ENCODE measurements at regions not wholly inside any gene's neighbourhood (a gene's known extent, or its start where the extent isn't known, plus 50 kb on each side); places are given as distances from the start of the nearest gene placed in this dataset.

- no peak for DNase-seq (ENCODE audit: low read depth)
Measured at GRCh38 chr10:8430321-8430720, 375.8 kb downstream of the GATA3 start.

GRCh38 chr10:8431511-8431910, 377.0 kb downstream of the GATA3 start:
- DNase-seq (ENCODE audit: low read depth) = no peak

GRCh38 chr10:8435186-8436055, 380.9 kb downstream of the GATA3 start:
- no peak for DNase-seq (ENCODE audit: low read depth)

GRCh38 chr10:8437896-8438295, 383.4 kb downstream of the GATA3 start:
- no peak for DNase-seq (ENCODE audit: low read depth)

- no peak for DNase-seq (ENCODE audit: low read depth)
Measured at GRCh38 chr10:8438603-8439002, 384.1 kb downstream of the GATA3 start.

GRCh38 chr10:8439040-8439439, 384.6 kb downstream of the GATA3 start:
- DNase-seq (ENCODE audit: low read depth) = no peak

- DNase-seq (ENCODE audit: low read depth) = no peak
Measured at GRCh38 chr10:8444630-8445029, 390.1 kb downstream of the GATA3 start.

GRCh38 chr10:8445353-8445752, 390.9 kb downstream of the GATA3 start:
- no peak for DNase-seq (ENCODE audit: low read depth)

- no peak for DNase-seq (ENCODE audit: low read depth)
Measured at GRCh38 chr10:8449909-8450308, 395.4 kb downstream of the GATA3 start.

- no peak for DNase-seq (ENCODE audit: low read depth)
Measured at GRCh38 chr10:8453587-8453986, 399.1 kb downstream of the GATA3 start.

GRCh38 chr10:8454357-8454756, 399.9 kb downstream of the GATA3 start:
- no peak for DNase-seq (ENCODE audit: low read depth)

- DNase-seq (ENCODE audit: low read depth) = no peak
Measured at GRCh38 chr10:8455181-8455580, 400.7 kb downstream of the GATA3 start.

- DNase-seq (ENCODE audit: low read depth) = no peak
Measured at GRCh38 chr10:8456386-8456785, 401.9 kb downstream of the GATA3 start.

- DNase-seq (ENCODE audit: low read depth) = no peak
Measured at GRCh38 chr10:8460626-8461025, 406.1 kb downstream of the GATA3 start.

GRCh38 chr10:8462565-8462964, 408.1 kb downstream of the GATA3 start:
- no peak for DNase-seq (ENCODE audit: low read depth)

- no peak for DNase-seq (ENCODE audit: low read depth)
Measured at GRCh38 chr10:8463853-8464252, 409.4 kb downstream of the GATA3 start.

GRCh38 chr10:8468477-8468876, 414.0 kb downstream of the GATA3 start:
- no peak for DNase-seq (ENCODE audit: low read depth)

GRCh38 chr10:8473205-8473604, 418.7 kb downstream of the GATA3 start:
- no peak for DNase-seq (ENCODE audit: low read depth)

- no peak for DNase-seq (ENCODE audit: low read depth)
Measured at GRCh38 chr10:8477300-8477699, 422.8 kb downstream of the GATA3 start.

GRCh38 chr10:8481718-8482504, 427.4 kb downstream of the GATA3 start:
- no peak for DNase-seq (ENCODE audit: low read depth)

- DNase-seq (ENCODE audit: low read depth) = no peak
Measured at GRCh38 chr10:8485032-8485431, 430.5 kb downstream of the GATA3 start.

- no peak for DNase-seq (ENCODE audit: low read depth)
Measured at GRCh38 chr10:8487346-8487745, 432.9 kb downstream of the GATA3 start.

- no peak for DNase-seq (ENCODE audit: low read depth)
Measured at GRCh38 chr10:8489232-8489631, 434.7 kb downstream of the GATA3 start.

All from activated T-cell treated with anti-CD3 and anti-CD28 coated beads for 48 hours (primary cell).